ENCODE measurements at regions not wholly inside any gene's neighbourhood (a gene's known extent, or its start where the extent isn't known, plus 50 kb on each side); places are given as distances from the start of the nearest gene placed in this dataset.

- Mint-ChIP-seq H3K36me3 (ENCODE audit: unreplicated experiment) (peaks cover 2% of the 10 kb centered on the region), H3K4me3 (ENCODE audit: unreplicated experiment) (no peak overlapping the region), H3K4me1 (ENCODE audit: unreplicated experiment) (peaks cover 19% of the 10 kb centered on the region), H3K27ac (ENCODE audit: unreplicated experiment) (no peak overlapping the region), H3K27me3 (ENCODE audit: unreplicated experiment) (no peaks in the 10 kb centered on the region), H3K9me3 (ENCODE audit: unreplicated experiment) (peaks cover 11% of the 10 kb centered on the region)
- TF ChIP-seq, protein P1, sequence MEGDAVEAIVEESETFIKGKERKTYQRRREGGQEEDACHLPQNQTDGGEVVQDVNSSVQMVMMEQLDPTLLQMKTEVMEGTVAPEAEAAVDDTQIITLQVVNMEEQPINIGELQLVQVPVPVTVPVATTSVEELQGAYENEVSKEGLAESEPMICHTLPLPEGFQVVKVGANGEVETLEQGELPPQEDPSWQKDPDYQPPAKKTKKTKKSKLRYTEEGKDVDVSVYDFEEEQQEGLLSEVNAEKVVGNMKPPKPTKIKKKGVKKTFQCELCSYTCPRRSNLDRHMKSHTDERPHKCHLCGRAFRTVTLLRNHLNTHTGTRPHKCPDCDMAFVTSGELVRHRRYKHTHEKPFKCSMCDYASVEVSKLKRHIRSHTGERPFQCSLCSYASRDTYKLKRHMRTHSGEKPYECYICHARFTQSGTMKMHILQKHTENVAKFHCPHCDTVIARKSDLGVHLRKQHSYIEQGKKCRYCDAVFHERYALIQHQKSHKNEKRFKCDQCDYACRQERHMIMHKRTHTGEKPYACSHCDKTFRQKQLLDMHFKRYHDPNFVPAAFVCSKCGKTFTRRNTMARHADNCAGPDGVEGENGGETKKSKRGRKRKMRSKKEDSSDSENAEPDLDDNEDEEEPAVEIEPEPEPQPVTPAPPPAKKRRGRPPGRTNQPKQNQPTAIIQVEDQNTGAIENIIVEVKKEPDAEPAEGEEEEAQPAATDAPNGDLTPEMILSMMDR (IDR thresholded peaks at IDR 0.05): no peak
- DNase-seq (ENCODE audit: extremely low spot score, unreplicated experiment): no peak
Observed at GRCh38 chr3:23096041-23096440, 107.1 kb upstream of the UBE2E2 start.

- Mint-ChIP-seq H3K4me3 (ENCODE audit: unreplicated experiment) (no peak overlapping the region), H3K36me3 (ENCODE audit: unreplicated experiment) (no peaks in the 10 kb centered on the region)
Observed at GRCh38 chr3:23099021-23099420, 104.1 kb upstream of the UBE2E2 start.

GRCh38 chr3:23099677-23100076, 103.5 kb upstream of the UBE2E2 start:
- Mint-ChIP-seq H3K27ac (ENCODE audit: unreplicated experiment) (no peak overlapping the region), H3K4me3 (ENCODE audit: unreplicated experiment) (no peak overlapping the region), H3K27me3 (ENCODE audit: unreplicated experiment) (no peaks in the 10 kb centered on the region), H3K36me3 (ENCODE audit: unreplicated experiment) (no peaks in the 10 kb centered on the region), H3K9me3 (ENCODE audit: unreplicated experiment) (no peaks in the 10 kb centered on the region), H3K4me1 (ENCODE audit: unreplicated experiment) (peaks cover 19% of the 10 kb centered on the region)
- TF ChIP-seq, protein P1 (IDR thresholded peaks at IDR 0.05): no peak
- no peak for DNase-seq (ENCODE audit: extremely low spot score, unreplicated experiment)

More at GRCh38 chr3:23099021-23099420, 104.1 kb upstream of the UBE2E2 start:
- TF ChIP-seq, protein P1 (IDR thresholded peaks at IDR 0.05): no peak
- no peaks in the 10 kb centered on the region for H3K27me3 Mint-ChIP-seq (ENCODE audit: unreplicated experiment)
- H3K27ac Mint-ChIP-seq (ENCODE audit: unreplicated experiment): no peak overlapping the region
- no peak for DNase-seq (ENCODE audit: extremely low spot score, unreplicated experiment)
- H3K9me3 Mint-ChIP-seq (ENCODE audit: unreplicated experiment): no peaks in the 10 kb centered on the region
- H3K4me1 Mint-ChIP-seq (ENCODE audit: unreplicated experiment): peaks cover 19% of the 10 kb centered on the region

- Mint-ChIP-seq H3K36me3 (ENCODE audit: unreplicated experiment) (no peaks in the 10 kb centered on the region), H3K27me3 (ENCODE audit: unreplicated experiment) (no peaks in the 10 kb centered on the region), H3K4me1 (ENCODE audit: unreplicated experiment) (peaks cover 17% of the 10 kb centered on the region), H3K27ac (ENCODE audit: unreplicated experiment) (no peak overlapping the region), H3K4me3 (ENCODE audit: unreplicated experiment) (no peak overlapping the region), H3K9me3 (ENCODE audit: unreplicated experiment) (no peaks in the 10 kb centered on the region)
- DNase-seq (ENCODE audit: extremely low spot score, unreplicated experiment): no peak
- TF ChIP-seq, protein P1 (IDR thresholded peaks at IDR 0.05): no peak
Observed at GRCh38 chr3:23100106-23100505, 103.0 kb upstream of the UBE2E2 start.

DNA sequence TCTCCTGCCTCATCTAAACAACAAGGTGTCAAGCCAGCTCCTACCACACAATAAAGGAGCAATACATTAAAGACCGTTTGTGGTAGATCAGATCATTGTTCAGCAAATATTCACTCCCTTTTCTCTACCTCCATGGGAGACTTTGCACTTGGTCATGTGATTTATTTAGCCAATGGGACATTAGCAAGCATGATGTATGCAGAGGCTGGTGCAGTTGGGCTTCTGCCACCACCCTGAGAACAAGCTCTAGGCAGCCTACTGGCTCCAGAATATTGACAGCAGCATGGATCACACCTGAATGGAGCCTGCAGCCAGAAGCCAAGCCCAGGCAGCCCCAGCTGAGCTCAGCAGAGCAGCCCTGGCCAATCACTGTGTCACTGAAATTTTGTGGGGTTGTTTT, 99.4 kb upstream of the UBE2E2 start:
- Mint-ChIP-seq H3K9me3 (ENCODE audit: unreplicated experiment) (no peaks in the 10 kb centered on the region), H3K27me3 (ENCODE audit: unreplicated experiment) (no peaks in the 10 kb centered on the region), H3K36me3 (ENCODE audit: unreplicated experiment) (no peaks in the 10 kb centered on the region), H3K4me3 (ENCODE audit: unreplicated experiment) (no peak overlapping the region), H3K27ac (ENCODE audit: unreplicated experiment) (no peak overlapping the region), H3K4me1 (ENCODE audit: unreplicated experiment) (peaks cover 5% of the 10 kb centered on the region)
- TF ChIP-seq, protein P1 (IDR thresholded peaks at IDR 0.05): no peak
- DNase-seq (ENCODE audit: extremely low spot score, unreplicated experiment): no peak
